Activated naive CD4-positive, alpha-beta T cell treated with Interleukin-2 at 50 U/mL for 16 hours (primary cell): ENCODE measurements at regions not wholly inside any gene's neighbourhood (a gene's known extent, or its start where the extent isn't known, plus 50 kb on each side); places are given as distances from the start of the nearest gene placed in this dataset.

ENCODE experiments used
- DNase-seq: peaks from one replicate; pipeline ENCODE4 v3.0.0-alpha.2; 2020

- DNase-seq, result no peak
Measured at GRCh38 chrX:16222151-16222550, 54.9 kb downstream of the MAGEB17 start.

DNA sequence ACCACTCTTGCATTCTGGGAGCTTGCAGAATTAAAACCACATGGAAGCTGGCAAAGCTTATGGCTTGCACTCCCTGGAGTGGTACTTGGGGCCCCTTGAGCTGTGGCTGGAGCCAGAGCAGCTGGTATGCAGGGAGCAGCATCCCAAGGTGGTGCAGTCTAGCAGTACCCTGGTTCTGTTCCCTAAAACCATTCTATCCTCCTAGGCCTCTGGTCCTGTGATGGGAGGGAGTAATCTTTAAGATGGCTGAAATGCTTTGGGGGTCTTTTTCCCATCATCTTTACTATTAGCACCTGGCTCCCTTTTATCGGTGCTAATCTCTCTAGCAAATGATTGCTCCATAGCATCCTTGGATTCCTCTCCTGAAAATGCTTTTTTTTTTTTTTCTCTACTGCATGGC, 56.1 kb downstream of the MAGEB17 start:
- DNase-seq, result no peak

GRCh38 chrX:16239211-16239610, 71.9 kb downstream of the MAGEB17 start:
- no peak for DNase-seq

DNA sequence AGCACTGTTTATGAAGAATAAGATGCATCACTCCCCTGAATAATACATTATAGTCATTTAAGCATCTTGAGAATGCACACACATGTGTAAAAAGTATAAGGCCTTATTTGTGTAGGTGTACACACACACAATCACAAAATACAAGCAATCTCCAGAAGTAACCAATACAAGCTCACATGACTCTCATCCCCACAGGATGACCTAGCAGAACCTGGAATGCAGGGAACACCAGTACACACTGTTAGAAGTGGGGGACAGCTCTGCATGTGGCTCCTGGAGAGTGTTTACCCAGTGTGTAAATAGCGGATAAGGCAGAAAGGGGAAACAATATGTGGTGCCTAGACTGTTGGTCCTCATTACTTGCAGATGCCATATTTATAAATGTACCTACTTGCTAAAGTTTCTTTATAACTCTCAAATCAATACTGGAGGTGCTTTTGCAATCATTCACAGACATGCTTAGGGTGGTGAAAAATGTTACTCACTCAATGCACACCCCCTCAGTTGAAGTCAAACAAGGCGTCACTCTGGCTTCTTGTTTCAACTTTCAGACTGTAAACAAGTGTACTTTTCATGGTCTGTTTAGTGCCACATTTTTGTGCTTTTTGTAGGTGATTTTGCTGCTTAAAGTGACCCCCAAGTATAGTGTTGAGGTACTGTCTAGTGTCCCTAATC, 73.1 kb downstream of the MAGEB17 start:
- no peak for DNase-seq

- DNase-seq, result no peak
Measured at GRCh38 chrX:16240968-16241367, 73.7 kb downstream of the MAGEB17 start.

- no peak for DNase-seq
Measured at GRCh38 chrX:16250296-16250695, 83.0 kb downstream of the MAGEB17 start.

DNA sequence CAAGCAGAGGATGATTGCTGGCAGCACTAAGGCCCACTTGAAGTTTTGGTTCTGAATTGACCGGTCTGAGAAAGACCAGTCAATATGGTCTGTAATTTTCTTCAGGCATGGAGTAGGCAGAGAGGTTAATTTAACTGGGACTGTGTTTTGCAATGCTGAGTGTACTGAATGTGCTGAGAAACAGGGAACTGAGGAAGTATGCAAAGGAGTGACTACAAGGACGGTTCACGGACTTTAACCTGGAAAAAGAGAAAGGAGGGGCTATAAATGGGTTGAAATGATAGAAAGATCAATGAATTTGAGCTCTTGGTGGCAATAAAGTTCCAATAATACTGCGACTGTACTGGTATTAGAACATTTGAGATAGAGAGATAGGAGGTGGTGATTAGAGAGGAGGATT, 84.5 kb downstream of the MAGEB17 start:
- no peak for DNase-seq

DNA sequence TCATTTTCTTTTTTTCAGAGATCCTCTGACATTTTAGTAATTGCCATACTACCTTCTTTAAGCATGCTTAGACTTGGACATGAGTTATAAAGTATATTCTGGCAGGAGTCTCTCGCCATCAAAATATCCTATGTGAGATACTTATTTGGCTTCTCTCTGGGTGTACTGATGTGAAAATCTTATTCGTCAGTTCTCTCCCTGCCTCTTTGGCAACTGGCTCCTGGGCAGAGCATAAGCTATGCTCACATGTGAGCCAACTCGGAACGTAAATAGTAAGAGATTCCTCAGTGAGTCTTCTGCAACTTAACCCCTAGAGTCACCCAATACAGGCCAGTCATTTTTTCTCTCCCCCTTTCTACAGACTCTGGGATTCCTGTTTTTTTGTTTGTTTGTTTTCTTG, 91.6 kb downstream of the MAGEB17 start:
- no peak for DNase-seq

- DNase-seq, result no peak
Measured at GRCh38 chrX:16267431-16267830, 100.2 kb downstream of the MAGEB17 start.

DNA sequence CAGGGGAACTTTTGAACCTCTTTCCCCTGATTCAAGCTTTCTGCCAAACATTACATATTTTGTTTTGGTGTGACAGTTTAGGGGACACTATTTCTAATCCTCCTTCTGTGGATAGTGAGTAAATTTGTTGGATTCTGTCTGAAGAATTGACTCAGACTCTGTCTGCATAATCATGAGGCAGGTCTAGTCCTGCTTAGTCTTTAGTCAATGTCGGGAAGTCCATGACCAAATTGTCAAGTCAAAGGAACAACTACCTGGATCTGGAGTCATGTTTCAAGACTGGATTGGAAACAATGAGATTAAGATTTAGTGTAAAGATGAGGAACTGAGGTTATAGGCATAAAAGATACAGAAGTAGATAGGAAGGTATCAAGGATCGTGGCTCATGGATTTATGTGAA, 100.9 kb downstream of the MAGEB17 start:
- no peak for DNase-seq

DNA sequence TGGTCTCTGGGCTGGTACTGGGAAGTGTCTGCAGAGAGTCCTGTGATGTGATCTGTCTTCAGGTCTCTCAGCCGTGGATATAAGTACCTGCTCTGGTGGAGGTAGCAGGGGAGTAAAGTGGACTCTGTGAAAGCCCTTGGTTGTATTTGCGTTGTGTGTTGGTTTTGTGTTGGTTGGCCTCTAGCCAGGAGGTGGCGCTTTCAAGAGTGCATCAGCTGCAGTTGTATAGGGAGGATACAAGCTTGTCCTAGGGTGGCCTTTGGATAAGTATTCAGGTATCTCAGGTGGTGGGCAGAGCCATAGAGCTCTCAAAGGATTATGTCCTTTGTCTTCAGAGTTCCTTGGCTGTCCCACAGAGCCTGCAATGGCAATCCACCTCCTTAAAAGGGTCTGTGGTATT, 111.6 kb downstream of the MAGEB17 start:
- no peak for DNase-seq

- no peak for DNase-seq
Measured at GRCh38 chrX:16282209-16282608, 114.9 kb downstream of the MAGEB17 start.

DNA sequence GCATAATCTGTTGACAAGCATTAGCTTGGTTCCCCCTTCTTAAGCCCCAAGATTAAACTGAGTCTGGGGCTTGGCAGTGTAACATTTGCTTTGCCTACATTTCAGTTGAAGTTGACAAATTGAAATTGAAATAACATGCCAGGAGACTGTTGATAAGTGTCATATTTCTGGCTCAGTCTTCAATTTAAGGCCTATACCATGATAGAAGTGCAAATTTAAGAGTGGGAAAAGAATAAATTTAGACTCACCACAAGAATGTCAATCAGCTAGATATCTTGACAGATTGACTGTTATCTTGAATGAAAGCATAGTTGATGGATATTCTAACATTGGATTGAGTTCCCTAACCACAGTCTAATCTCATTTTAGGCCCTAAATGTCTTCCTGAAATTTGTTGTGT, 117.6 kb downstream of the MAGEB17 start:
- no peak for DNase-seq

- DNase-seq, result no peak
Measured at GRCh38 chrX:16290997-16291396, 123.7 kb downstream of the MAGEB17 start.

DNA sequence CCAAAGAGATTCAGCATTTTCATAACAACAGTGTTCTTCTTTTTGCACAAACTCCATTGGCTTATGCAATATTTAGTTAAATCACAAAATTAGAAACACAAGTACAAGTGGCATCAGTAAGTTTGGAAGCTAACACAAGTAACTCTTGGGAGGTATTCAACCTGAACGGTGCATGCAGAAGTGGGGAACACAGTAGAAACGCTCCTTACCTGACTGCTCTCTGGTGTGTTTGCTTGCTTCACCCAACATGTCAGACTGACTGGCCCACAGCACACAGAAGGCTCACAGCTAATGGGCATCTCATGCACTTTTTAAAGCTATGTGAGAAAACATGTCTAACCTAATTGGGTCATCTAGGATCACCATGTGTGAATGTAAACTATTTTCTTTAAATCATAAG, 133.6 kb downstream of the MAGEB17 start:
- no peak for DNase-seq

- no peak for DNase-seq
Measured at GRCh38 chrX:16304751-16305150, 137.5 kb downstream of the MAGEB17 start.

DNA sequence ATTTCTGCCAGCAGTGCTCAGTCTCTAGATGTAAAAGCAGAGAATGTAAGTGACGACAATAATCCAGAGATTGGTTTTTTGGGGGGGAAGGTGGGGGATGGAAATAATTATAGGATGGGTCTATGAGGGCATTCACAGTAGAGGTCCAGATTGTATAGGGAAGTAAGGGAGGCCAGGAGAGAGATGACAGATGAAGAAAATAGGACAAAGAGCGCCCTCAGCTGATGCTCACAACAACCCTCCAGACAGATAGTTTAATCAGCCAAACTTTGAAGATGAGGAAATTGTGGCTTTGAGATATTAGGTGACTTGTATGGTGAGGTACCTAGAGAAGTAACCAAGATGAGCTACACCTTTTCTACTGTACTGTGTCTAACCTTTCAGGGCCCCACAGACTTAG, 137.9 kb downstream of the MAGEB17 start:
- DNase-seq, result no peak

DNA sequence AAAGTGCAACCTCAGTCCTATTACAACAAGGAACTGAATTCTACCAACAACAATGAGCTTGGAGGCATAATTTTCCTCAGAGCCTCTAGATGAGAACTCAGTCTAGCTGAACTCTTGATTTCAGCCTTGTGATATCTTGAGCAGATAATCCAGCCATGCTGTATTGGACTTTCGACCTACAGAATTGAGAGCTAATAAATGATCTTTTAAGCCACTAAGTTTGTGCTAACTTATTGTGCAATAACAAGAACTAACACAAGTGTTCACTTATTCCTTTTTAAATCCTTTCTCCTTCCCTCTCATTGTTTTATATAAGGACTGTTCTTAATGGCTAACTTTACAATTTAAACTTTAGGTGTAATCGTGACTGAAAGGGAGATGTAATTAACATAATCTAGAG, 140.7 kb downstream of the MAGEB17 start:
- no peak for DNase-seq

DNA sequence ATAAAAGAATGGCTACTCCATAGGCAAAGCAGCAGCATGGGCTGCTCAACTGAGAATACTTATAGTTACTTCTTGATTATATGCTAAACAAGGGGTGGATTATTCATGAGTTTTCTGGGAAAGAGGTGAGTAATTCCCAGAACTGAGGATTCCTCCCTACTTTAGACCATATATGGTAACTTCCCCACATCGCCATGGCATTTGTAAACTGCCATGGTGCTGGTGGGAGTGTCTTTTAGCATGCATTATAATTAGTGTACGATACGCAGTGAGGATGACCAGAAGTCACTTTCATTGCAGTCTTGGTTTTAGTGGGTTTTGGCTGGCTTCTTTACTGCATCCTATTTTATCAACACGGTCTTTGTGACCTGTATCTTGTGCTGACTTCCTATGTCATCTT, 141.5 kb downstream of the MAGEB17 start:
- DNase-seq, result no peak

DNA sequence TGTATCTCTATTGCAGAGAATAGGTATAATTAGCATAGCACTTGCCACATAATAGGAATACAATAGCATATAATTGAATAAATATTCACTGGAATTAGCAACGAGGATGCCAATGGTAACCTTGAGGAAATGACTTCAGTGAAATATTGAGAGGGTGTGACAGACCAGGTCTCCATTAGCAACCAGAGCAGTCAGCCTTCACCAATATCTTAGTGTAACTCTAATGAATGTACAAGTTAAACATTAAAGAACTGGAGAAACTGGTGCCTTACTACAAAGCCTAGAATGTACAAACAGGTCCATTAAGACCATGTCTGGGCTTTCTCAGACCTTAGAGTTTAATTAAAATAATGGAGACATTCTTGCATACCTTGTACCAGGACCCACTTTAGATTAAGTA, 143.0 kb downstream of the MAGEB17 start:
- DNase-seq, result no peak

GRCh38 chrX:16311671-16312070, 144.4 kb downstream of the MAGEB17 start:
- DNase-seq, result no peak

DNA sequence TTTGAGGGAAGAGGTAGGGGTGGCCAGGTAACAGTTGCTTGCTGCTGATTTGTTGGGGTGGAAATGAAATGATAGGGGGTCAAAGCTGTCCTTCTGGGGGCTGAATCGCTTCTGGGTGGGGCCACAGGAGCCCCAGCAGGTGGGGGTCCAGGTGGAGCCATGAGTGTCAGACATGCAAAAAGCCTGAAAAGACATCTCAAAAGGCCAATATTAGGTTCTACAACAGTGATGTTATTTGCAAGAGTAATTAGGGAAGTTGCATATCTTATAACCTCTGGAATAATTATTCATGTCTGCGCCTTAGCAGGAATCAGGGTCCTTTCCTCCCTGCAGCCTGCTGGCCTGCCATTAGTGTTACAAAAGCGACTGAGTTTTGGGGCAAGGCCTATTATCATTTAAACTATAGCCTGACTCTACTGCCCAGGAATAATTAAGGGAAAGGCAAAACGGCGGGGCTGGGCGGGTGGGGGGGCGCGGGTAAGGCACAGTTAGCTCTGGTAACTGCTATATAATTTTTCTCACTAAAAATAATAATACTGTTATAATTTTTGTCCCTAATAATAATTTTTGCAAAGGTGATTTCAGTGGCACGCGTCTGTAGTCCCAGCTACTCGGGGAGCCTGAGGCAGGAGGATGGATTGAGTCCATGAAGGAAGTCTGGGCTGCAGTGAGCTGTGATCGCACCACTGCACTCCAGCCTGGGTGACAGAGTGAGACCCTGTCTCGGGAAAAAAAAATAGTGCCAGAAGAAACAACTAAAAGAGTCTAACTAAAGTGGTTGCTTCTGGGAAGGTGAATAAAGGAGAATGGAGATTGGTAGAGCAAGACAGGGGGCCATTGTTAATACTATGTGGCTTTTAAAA, 145.7 kb downstream of the MAGEB17 start:
- no peak for DNase-seq

GRCh38 chrX:16316331-16316730, 149.1 kb downstream of the MAGEB17 start:
- DNase-seq, result no peak

GRCh38 chrX:16319929-16320328, 152.6 kb downstream of the MAGEB17 start:
- no peak for DNase-seq
